C4-2B (cell line): ENCODE measurements at regions not wholly inside any gene's neighbourhood (a gene's known extent, or its start where the extent isn't known, plus 50 kb on each side); places are given as distances from the start of the nearest gene placed in this dataset.
"Not testable (repeated sequence)": the region's sequence is repeated elsewhere in the genome, so short reads cannot be mapped to it uniquely, and the experiment has no call there.

Source experiments
- ZFX ChIP-seq: fragments of 450-650 bp; IDR thresholded peaks from 2 replicates; pipeline ENCODE4 v1.6.1; 2017
- TF ChIP-seq, protein P1 (sequence below): fragments of 450-650 bp; conservative IDR thresholded peaks from 2 replicates; pipeline ENCODE4 v1.5.1; 2017; ENCODE audit warnings: mild to moderate bottlenecking

DNA sequence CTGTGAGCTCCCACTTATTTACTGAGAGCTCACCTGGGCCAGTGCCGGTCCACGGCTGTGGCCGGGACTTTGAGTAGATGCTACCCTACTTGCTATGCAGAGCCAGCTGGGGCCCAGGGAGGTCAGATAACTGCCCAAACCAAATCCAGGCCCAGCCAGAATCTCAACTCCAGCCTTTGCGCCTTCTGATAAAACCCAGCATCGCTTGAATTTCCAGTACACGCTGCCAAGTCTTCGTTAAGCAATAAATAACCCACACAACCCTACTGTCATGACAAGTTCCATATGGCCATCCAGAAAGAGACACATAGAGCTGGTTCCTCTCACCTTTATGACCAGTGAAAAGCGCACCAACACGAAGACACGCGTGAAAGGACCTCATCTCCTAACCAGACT is 55.6 kb upstream of the SPN start:
- TF ChIP-seq, protein P1, sequence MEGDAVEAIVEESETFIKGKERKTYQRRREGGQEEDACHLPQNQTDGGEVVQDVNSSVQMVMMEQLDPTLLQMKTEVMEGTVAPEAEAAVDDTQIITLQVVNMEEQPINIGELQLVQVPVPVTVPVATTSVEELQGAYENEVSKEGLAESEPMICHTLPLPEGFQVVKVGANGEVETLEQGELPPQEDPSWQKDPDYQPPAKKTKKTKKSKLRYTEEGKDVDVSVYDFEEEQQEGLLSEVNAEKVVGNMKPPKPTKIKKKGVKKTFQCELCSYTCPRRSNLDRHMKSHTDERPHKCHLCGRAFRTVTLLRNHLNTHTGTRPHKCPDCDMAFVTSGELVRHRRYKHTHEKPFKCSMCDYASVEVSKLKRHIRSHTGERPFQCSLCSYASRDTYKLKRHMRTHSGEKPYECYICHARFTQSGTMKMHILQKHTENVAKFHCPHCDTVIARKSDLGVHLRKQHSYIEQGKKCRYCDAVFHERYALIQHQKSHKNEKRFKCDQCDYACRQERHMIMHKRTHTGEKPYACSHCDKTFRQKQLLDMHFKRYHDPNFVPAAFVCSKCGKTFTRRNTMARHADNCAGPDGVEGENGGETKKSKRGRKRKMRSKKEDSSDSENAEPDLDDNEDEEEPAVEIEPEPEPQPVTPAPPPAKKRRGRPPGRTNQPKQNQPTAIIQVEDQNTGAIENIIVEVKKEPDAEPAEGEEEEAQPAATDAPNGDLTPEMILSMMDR, result not testable (repeated sequence)
- not testable (repeated sequence) for TF ChIP-seq ZFX
